HEK293T (cell line): ENCODE measurements at regions not wholly inside any gene's neighbourhood (a gene's known extent, or its start where the extent isn't known, plus 50 kb on each side); places are given as distances from the start of the nearest gene placed in this dataset.

ENCODE experiments used
- ARNT ChIP-seq: fragments of 450-650 bp; IDR thresholded peaks from 2 replicates; pipeline ENCODE4 v1.6.1; 2017; ENCODE audit warnings: mild to moderate bottlenecking
- BHLHE40 ChIP-seq: fragments of 450-650 bp; IDR thresholded peaks from 2 replicates; pipeline ENCODE4 v1.6.1; 2016; ENCODE audit warnings: mild to moderate bottlenecking, moderate library complexity, borderline replicate concordance
- ELF4 ChIP-seq: fragments of 450-650 bp; IDR thresholded peaks from 2 replicates; pipeline ENCODE4 v1.6.1; 2017; ENCODE audit warnings: antibody characterized with exemption
- FOXA1 ChIP-seq: fragments of 450-650 bp; IDR thresholded peaks from 2 replicates; pipeline ENCODE4 v1.6.1; 2016; ENCODE audit warnings: mild to moderate bottlenecking
- FOXM1 ChIP-seq: fragments of 450-650 bp; IDR thresholded peaks from 2 replicates; pipeline ENCODE4 v1.6.1; 2017; ENCODE audit warnings: mild to moderate bottlenecking, borderline replicate concordance
- L3MBTL2 ChIP-seq: fragments of 450-650 bp; conservative IDR thresholded peaks from 2 replicates; pipeline ENCODE4 v1.6.1; 2016; ENCODE audit warnings: mild to moderate bottlenecking
- LEF1 ChIP-seq: fragments of 450-650 bp; IDR thresholded peaks from 2 replicates; pipeline ENCODE4 v1.6.1; 2017; ENCODE audit warnings: mild to moderate bottlenecking, borderline replicate concordance
- NFRKB ChIP-seq: fragments of 450-650 bp; IDR thresholded peaks from 2 replicates; pipeline ENCODE4 v1.6.1; 2016; ENCODE audit warnings: mild to moderate bottlenecking, moderate library complexity
- SP1 ChIP-seq: fragments of 450-650 bp; IDR thresholded peaks from 2 replicates; pipeline ENCODE4 v1.6.1; 2017
- SUZ12 ChIP-seq: fragments of 450-650 bp; IDR thresholded peaks from 2 replicates; pipeline ENCODE4 v1.6.1; 2016; ENCODE audit warnings: mild to moderate bottlenecking
- TARDBP ChIP-seq: fragments of 450-650 bp; IDR thresholded peaks from 2 replicates; pipeline ENCODE4 v1.6.1; 2016
- ZNF384 ChIP-seq: fragments of 450-650 bp; IDR thresholded peaks from 2 replicates; pipeline ENCODE4 v1.6.1; 2016
- TF ChIP-seq, protein P1 (sequence below): fragments of 450-650 bp; IDR thresholded peaks from 2 replicates; pipeline ENCODE4 v1.6.1; 2016

DNA sequence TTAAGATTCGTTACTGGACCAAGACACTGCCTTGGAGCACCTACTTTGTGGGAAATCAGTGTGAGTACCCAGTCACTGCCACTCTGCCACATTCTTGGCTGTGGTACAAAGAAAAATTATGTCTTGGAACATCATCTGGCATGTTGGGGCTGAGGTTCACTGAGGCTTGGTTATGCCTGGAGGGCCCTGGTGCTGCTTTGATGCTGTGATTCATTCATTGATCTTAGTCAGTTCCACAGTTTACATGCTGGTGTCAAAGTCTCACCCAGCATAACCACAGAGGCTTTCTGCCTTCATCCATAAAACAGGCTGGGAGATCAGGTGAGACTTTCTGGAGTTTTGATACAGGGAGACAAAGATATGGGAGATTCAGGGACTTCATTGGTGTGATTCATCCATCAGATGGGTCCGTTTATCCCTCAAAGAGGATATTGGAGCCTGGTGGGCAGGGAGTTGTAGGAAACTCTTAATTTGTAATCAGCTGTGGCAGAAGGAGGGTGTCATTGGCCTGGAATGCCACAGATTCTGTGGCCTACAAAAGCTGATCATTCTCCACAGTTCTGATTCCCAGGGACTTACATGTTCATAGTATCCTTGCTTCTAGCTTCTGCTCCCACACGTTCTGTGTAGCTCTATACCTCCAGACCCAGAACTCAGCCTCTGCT lies 322.5 kb downstream of the PMP22 start:
- TF ChIP-seq ZNF384, result no peak
- TF ChIP-seq L3MBTL2, result no peak
- TF ChIP-seq FOXA1, result no peak
- no peak for TF ChIP-seq LEF1
- TF ChIP-seq TARDBP, result no peak
- TF ChIP-seq ARNT, result no peak
- TF ChIP-seq ELF4, result no peak
- TF ChIP-seq SP1, result no peak
- TF ChIP-seq FOXM1, result no peak
- TF ChIP-seq BHLHE40, result no peak
- no peak for TF ChIP-seq NFRKB
- no peak for TF ChIP-seq SUZ12
- TF ChIP-seq, protein P1, sequence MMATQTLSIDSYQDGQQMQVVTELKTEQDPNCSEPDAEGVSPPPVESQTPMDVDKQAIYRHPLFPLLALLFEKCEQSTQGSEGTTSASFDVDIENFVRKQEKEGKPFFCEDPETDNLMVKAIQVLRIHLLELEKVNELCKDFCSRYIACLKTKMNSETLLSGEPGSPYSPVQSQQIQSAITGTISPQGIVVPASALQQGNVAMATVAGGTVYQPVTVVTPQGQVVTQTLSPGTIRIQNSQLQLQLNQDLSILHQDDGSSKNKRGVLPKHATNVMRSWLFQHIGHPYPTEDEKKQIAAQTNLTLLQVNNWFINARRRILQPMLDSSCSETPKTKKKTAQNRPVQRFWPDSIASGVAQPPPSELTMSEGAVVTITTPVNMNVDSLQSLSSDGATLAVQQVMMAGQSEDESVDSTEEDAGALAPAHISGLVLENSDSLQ, result no peak
